ENCODE measurements at regions not wholly inside any gene's neighbourhood (a gene's known extent, or its start where the extent isn't known, plus 50 kb on each side); places are given as distances from the start of the nearest gene placed in this dataset.

DNA sequence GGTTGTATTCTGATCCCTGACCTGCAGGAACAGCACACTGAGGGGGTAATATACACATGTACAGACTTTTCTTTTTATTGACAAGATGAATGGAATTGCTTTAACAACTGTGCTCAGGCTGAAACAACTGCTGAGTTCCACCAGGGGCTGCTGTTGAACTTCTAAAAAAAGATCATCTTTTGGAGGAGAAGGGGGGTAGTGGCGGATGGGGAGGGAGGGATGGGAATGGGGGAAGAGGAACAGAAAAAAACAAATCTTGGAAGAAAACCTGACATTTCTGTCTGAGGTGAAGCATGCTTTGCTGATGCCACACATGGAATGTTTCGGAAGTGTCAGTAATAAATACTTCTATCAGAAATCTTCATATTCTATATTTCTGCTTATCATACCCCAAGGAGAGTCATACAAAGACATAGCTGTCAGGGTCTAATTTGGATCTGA is 75.0 kb downstream of the RWDD3 start:
- H3K4me3 Mint-ChIP-seq (ENCODE audit: unreplicated experiment), result no peak overlapping the region
- TF ChIP-seq, protein P1, sequence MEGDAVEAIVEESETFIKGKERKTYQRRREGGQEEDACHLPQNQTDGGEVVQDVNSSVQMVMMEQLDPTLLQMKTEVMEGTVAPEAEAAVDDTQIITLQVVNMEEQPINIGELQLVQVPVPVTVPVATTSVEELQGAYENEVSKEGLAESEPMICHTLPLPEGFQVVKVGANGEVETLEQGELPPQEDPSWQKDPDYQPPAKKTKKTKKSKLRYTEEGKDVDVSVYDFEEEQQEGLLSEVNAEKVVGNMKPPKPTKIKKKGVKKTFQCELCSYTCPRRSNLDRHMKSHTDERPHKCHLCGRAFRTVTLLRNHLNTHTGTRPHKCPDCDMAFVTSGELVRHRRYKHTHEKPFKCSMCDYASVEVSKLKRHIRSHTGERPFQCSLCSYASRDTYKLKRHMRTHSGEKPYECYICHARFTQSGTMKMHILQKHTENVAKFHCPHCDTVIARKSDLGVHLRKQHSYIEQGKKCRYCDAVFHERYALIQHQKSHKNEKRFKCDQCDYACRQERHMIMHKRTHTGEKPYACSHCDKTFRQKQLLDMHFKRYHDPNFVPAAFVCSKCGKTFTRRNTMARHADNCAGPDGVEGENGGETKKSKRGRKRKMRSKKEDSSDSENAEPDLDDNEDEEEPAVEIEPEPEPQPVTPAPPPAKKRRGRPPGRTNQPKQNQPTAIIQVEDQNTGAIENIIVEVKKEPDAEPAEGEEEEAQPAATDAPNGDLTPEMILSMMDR (IDR thresholded peaks at IDR 0.05; ENCODE audit: partially characterized antibody, unreplicated experiment), result peak; percentile 78
- no peaks in the 10 kb centered on the region for H3K27me3 Mint-ChIP-seq (ENCODE audit: unreplicated experiment)
- no peaks in the 10 kb centered on the region for H3K9me3 Mint-ChIP-seq (ENCODE audit: unreplicated experiment)
- peaks cover 23% of the 10 kb centered on the region for H3K4me1 Mint-ChIP-seq (ENCODE audit: low read depth, unreplicated experiment)
- peak overlapping the region; percentile 26 for H3K27ac Mint-ChIP-seq (ENCODE audit: unreplicated experiment)
- H3K36me3 Mint-ChIP-seq (ENCODE audit: unreplicated experiment), result no peaks in the 10 kb centered on the region
- peak; percentile 48 for DNase-seq

DNA sequence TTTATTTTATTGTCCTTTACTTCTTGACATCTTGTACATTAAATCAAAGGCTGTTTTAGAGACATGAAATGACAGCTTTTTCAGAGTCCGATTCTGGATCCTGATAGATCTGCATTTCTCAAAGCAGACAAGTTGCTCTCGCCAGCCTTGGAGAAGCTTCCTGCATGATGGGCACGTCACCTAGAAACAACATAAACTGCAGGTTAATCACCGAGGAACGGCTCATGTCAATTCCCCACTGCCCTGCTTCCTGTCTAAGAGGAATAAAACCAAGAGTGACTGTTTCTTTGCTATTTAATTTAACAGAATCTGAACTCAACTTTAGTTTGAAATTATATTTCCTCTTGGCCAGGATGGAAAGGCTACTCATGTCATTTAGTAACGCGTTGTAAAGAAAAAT is 77.0 kb downstream of the RWDD3 start:
- Mint-ChIP-seq H3K36me3 (ENCODE audit: unreplicated experiment) (no peaks in the 10 kb centered on the region), H3K27me3 (ENCODE audit: unreplicated experiment) (no peaks in the 10 kb centered on the region), H3K27ac (ENCODE audit: unreplicated experiment) (peak overlapping the region; percentile 60), H3K4me1 (ENCODE audit: low read depth, unreplicated experiment) (peaks cover 37% of the 10 kb centered on the region), H3K9me3 (ENCODE audit: unreplicated experiment) (peaks cover 2% of the 10 kb centered on the region), H3K4me3 (ENCODE audit: unreplicated experiment) (no peak overlapping the region)
- no peak for DNase-seq
- TF ChIP-seq, protein P1 (IDR thresholded peaks at IDR 0.05; ENCODE audit: partially characterized antibody, unreplicated experiment), result no peak

DNA sequence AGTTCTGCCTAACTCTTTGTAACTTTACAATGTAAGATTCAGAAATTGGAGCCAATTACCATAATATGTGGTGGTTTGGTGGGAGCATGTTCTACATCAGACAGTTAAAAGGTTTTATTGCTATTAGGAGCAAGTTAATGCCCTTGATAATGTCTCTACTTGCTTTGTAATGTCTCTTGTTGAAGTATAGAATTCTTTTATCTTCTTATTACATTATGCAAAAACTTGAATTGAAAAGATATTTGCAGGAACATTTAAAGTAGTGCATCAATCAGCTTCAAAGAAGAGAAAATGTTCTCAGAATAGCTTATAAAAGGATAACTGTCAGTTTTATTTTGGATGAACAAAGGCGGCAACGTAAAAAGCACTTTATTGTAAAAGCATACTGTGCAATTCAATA is 77.8 kb downstream of the RWDD3 start:
- Mint-ChIP-seq H3K4me1 (ENCODE audit: low read depth, unreplicated experiment) (peaks cover 37% of the 10 kb centered on the region), H3K27me3 (ENCODE audit: unreplicated experiment) (peaks cover 4% of the 10 kb centered on the region), H3K27ac (ENCODE audit: unreplicated experiment) (no peak overlapping the region), H3K4me3 (ENCODE audit: unreplicated experiment) (no peak overlapping the region), H3K9me3 (ENCODE audit: unreplicated experiment) (peaks cover 4% of the 10 kb centered on the region), H3K36me3 (ENCODE audit: unreplicated experiment) (no peaks in the 10 kb centered on the region)
- TF ChIP-seq, protein P1 (IDR thresholded peaks at IDR 0.05; ENCODE audit: partially characterized antibody, unreplicated experiment), result no peak
- no peak for DNase-seq

DNA sequence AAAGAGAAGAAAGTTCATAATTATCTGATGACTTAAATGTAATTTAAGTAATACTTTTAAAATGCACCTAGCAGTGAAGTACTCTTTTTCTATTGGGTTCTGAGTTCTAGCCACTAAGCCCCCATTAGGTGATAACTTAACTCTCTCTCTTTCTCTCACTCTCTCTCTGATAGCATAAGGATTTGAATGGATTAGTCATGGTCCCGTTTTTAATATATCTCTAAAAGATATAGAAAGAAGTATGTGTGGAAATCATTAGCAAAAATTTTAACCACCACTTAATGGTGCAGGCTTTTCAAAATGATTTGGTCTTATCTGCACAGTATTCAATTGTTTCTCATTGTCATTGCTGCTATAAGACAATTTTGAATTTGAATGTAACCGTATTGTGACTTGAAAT is 78.2 kb downstream of the RWDD3 start:
- no peak overlapping the region for H3K27ac Mint-ChIP-seq (ENCODE audit: unreplicated experiment)
- no peak overlapping the region for H3K4me3 Mint-ChIP-seq (ENCODE audit: unreplicated experiment)
- H3K9me3 Mint-ChIP-seq (ENCODE audit: unreplicated experiment), result peaks cover 5% of the 10 kb centered on the region
- DNase-seq, result no peak
- H3K4me1 Mint-ChIP-seq (ENCODE audit: low read depth, unreplicated experiment), result peaks cover 37% of the 10 kb centered on the region
- H3K27me3 Mint-ChIP-seq (ENCODE audit: unreplicated experiment), result peaks cover 5% of the 10 kb centered on the region
- no peaks in the 10 kb centered on the region for H3K36me3 Mint-ChIP-seq (ENCODE audit: unreplicated experiment)
- TF ChIP-seq, protein P1 (IDR thresholded peaks at IDR 0.05; ENCODE audit: partially characterized antibody, unreplicated experiment), result no peak

DNA sequence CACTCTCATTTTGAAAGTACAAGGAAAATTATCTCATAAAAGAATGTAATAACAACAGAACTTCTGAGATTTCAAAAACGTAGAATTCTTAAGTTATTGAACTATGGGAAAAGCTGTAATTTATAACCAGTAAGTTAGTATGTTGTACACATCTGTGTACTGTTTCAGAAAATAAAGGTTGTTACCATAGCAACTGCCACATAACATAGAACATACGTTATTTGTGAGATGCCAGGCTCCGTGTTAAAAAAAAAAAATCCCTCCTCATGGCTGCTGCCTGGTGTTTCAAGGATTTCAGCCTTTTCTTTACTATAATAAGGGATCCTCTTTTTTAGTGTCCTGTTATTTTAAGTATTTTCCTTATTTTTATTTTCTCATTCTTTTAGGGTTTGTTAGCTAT is 79.5 kb downstream of the RWDD3 start:
- peaks cover 36% of the 10 kb centered on the region for H3K4me1 Mint-ChIP-seq (ENCODE audit: low read depth, unreplicated experiment)
- H3K4me3 Mint-ChIP-seq (ENCODE audit: unreplicated experiment), result no peak overlapping the region
- H3K9me3 Mint-ChIP-seq (ENCODE audit: unreplicated experiment), result peaks cover 5% of the 10 kb centered on the region
- no peak overlapping the region for H3K27ac Mint-ChIP-seq (ENCODE audit: unreplicated experiment)
- no peak for DNase-seq
- TF ChIP-seq, protein P1 (IDR thresholded peaks at IDR 0.05; ENCODE audit: partially characterized antibody, unreplicated experiment), result no peak
- H3K36me3 Mint-ChIP-seq (ENCODE audit: unreplicated experiment), result no peaks in the 10 kb centered on the region
- H3K27me3 Mint-ChIP-seq (ENCODE audit: unreplicated experiment), result peaks cover 5% of the 10 kb centered on the region
